HepG2 (cell line): ENCODE measurements at regions not wholly inside any gene's neighbourhood (a gene's known extent, or its start where the extent isn't known, plus 50 kb on each side); places are given as distances from the start of the nearest gene placed in this dataset.

Experiments used
- DMAP1 ChIP-seq: IDR thresholded peaks from 2 replicates; pipeline ENCODE4 v1.6.1; 2016
- FOXP1 ChIP-seq, 2 experiments: fragments of 450-650 bp in 1 of 2; IDR thresholded peaks; 2 replicates each; pipeline ENCODE4 v1.6.1; 2017 to 2018; ENCODE audit warnings: antibody characterized with exemption in 1 of 2
- MXI1 ChIP-seq: IDR thresholded peaks from 3 replicates; pipeline ENCODE4 v1.6.1; 2012; ENCODE audit warnings: low read depth, low read length, inconsistent platforms, borderline replicate concordance
- NR2C2 ChIP-seq: sonication (generic); formaldehyde crosslinking; IDR thresholded peaks from 2 replicates; pipeline ENCODE4 v1.4.0; 2020; ENCODE audit warnings: missing genetic modification reagents, mild to moderate bottlenecking, moderate library complexity, borderline replicate concordance
- NR2F1 ChIP-seq, 2 experiments: fragments of 450-650 bp in 1 of 2; formaldehyde crosslinking in 1 of 2; IDR thresholded peaks; 2 replicates each; pipeline versions ENCODE4 v1.5.0 to v1.6.1; 2016 to 2020; ENCODE audit warnings: mild to moderate bottlenecking in 1 of 2, missing compliant biosample characterization in 1 of 2, missing genetic modification reagents in 1 of 2, moderate library complexity in 1 of 2
- POGZ ChIP-seq: sonication (generic); formaldehyde crosslinking; IDR thresholded peaks from 2 replicates; pipeline ENCODE4 v1.4.0; 2020; ENCODE audit warnings: mild to moderate bottlenecking, missing genetic modification reagents
- RARA ChIP-seq: IDR thresholded peaks from 2 replicates; pipeline ENCODE4 v1.6.1; 2016; ENCODE audit warnings: missing genetic modification reagents, missing compliant biosample characterization
- SIN3B ChIP-seq: fragments of 150-350 bp; IDR thresholded peaks from 2 replicates; pipeline ENCODE4 v1.6.1; 2014; ENCODE audit warnings: low read length
- SOX6 ChIP-seq, 2 experiments: fragments of 450-650 bp in 1 of 2; sonication (generic) in 1 of 2; formaldehyde crosslinking in 1 of 2; IDR thresholded peaks; 2 replicates each; pipeline versions ENCODE4 v1.4.0 to v1.6.1; 2017 to 2020; ENCODE audit warnings: antibody characterized with exemption in 1 of 2, mild to moderate bottlenecking in 1 of 2, missing genetic modification reagents in 1 of 2
- ZNF569 ChIP-seq: sonication (generic); formaldehyde crosslinking; IDR thresholded peaks from 2 replicates; pipeline ENCODE4 v1.5.0; 2020; ENCODE audit warnings: mild to moderate bottlenecking, missing genetic modification reagents, moderate library complexity, borderline replicate concordance
- ZNF615 ChIP-seq: sonication (generic); formaldehyde crosslinking; IDR thresholded peaks from 2 replicates; pipeline ENCODE4 v1.5.0; 2020; ENCODE audit warnings: mild to moderate bottlenecking, missing genetic modification reagents, borderline replicate concordance
- ZNF766 ChIP-seq: sonication (generic); formaldehyde crosslinking; IDR thresholded peaks from 2 replicates; pipeline ENCODE4 v1.5.0; 2020; ENCODE audit warnings: missing genetic modification reagents, borderline replicate concordance
- TF ChIP-seq, protein P1 (sequence below): IDR thresholded peaks from 2 replicates; pipeline ENCODE4 v1.6.1; 2016; ENCODE audit warnings: low read depth, missing genetic modification reagents, missing compliant biosample characterization
- TF ChIP-seq, protein P2 (sequence below): IDR thresholded peaks from 2 replicates; pipeline ENCODE4 v1.6.1; 2016
- TF ChIP-seq, protein P3 (sequence below): IDR thresholded peaks from 2 replicates; pipeline ENCODE4 v1.6.1; 2016; ENCODE audit warnings: low read depth, control low read depth
- TF ChIP-seq, protein P4 (sequence below): sonication (generic); formaldehyde crosslinking; IDR thresholded peaks from 2 replicates; pipeline ENCODE4 v1.4.0; 2020; ENCODE audit warnings: mild to moderate bottlenecking, low read depth, missing genetic modification reagents
- TF ChIP-seq, protein P5 (sequence below): sonication (generic); formaldehyde crosslinking; IDR thresholded peaks from 2 replicates; pipeline ENCODE4 v1.4.0; 2020; ENCODE audit warnings: missing genetic modification reagents

DNA sequence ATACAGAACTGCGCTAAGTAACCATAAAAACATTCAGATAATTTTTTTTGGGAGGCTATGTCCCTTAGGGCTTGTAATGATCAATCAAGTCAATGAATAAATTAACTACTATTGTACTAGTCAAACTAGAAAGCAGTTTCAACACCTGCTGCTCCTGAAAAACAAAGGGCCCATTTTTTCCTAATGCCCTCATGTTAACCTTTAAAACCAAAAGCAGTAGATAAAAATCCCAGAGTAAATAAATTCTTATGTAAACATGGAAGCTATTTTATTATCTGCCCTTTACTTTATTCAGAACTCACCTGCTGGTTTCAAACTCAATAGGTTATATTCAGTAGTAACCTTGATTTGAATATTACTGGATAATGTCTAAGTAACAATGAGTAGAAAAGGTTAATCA, 159.5 kb upstream of the STARD13 start (continued):
- TF ChIP-seq, protein P1, sequence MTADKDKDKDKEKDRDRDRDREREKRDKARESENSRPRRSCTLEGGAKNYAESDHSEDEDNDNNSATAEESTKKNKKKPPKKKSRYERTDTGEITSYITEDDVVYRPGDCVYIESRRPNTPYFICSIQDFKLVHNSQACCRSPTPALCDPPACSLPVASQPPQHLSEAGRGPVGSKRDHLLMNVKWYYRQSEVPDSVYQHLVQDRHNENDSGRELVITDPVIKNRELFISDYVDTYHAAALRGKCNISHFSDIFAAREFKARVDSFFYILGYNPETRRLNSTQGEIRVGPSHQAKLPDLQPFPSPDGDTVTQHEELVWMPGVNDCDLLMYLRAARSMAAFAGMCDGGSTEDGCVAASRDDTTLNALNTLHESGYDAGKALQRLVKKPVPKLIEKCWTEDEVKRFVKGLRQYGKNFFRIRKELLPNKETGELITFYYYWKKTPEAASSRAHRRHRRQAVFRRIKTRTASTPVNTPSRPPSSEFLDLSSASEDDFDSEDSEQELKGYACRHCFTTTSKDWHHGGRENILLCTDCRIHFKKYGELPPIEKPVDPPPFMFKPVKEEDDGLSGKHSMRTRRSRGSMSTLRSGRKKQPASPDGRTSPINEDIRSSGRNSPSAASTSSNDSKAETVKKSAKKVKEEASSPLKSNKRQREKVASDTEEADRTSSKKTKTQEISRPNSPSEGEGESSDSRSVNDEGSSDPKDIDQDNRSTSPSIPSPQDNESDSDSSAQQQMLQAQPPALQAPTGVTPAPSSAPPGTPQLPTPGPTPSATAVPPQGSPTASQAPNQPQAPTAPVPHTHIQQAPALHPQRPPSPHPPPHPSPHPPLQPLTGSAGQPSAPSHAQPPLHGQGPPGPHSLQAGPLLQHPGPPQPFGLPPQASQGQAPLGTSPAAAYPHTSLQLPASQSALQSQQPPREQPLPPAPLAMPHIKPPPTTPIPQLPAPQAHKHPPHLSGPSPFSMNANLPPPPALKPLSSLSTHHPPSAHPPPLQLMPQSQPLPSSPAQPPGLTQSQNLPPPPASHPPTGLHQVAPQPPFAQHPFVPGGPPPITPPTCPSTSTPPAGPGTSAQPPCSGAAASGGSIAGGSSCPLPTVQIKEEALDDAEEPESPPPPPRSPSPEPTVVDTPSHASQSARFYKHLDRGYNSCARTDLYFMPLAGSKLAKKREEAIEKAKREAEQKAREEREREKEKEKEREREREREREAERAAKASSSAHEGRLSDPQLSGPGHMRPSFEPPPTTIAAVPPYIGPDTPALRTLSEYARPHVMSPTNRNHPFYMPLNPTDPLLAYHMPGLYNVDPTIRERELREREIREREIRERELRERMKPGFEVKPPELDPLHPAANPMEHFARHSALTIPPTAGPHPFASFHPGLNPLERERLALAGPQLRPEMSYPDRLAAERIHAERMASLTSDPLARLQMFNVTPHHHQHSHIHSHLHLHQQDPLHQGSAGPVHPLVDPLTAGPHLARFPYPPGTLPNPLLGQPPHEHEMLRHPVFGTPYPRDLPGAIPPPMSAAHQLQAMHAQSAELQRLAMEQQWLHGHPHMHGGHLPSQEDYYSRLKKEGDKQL (CRISPR knock-in tag) = no peak
- TF ChIP-seq, protein P2, sequence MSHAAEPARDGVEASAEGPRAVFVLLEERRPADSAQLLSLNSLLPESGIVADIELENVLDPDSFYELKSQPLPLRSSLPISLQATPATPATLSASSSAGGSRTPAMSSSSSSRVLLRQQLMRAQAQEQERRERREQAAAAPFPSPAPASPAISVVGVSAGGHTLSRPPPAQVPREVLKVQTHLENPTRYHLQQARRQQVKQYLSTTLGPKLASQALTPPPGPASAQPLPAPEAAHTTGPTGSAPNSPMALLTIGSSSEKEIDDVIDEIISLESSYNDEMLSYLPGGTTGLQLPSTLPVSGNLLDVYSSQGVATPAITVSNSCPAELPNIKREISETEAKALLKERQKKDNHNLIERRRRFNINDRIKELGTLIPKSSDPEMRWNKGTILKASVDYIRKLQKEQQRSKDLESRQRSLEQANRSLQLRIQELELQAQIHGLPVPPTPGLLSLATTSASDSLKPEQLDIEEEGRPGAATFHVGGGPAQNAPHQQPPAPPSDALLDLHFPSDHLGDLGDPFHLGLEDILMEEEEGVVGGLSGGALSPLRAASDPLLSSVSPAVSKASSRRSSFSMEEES (CRISPR knock-in tag) = no peak
- TF ChIP-seq SOX6 (IDR thresholded peaks at IDR 0.05) = no peak
- TF ChIP-seq SOX6 (CRISPR knock-in tag; IDR thresholded peaks at IDR 0.05) = peak; percentile 62; the same call in 1 of the 2 replicates
- no peak for TF ChIP-seq SIN3B
- TF ChIP-seq NR2F1 (CRISPR knock-in tag; IDR thresholded peaks at IDR 0.05) = no peak
- TF ChIP-seq NR2C2 (CRISPR knock-in tag) = no peak
- TF ChIP-seq ZNF569 (CRISPR knock-in tag) = no peak
- no peak for TF ChIP-seq POGZ
- TF ChIP-seq FOXP1 (IDR thresholded peaks at IDR 0.05) = no peak
- peak; percentile 7; the same call in 1 of the 2 replicates for TF ChIP-seq FOXP1 (CRISPR knock-in tag; IDR thresholded peaks at IDR 0.05)
- no peak for TF ChIP-seq DMAP1
- TF ChIP-seq, protein P3, sequence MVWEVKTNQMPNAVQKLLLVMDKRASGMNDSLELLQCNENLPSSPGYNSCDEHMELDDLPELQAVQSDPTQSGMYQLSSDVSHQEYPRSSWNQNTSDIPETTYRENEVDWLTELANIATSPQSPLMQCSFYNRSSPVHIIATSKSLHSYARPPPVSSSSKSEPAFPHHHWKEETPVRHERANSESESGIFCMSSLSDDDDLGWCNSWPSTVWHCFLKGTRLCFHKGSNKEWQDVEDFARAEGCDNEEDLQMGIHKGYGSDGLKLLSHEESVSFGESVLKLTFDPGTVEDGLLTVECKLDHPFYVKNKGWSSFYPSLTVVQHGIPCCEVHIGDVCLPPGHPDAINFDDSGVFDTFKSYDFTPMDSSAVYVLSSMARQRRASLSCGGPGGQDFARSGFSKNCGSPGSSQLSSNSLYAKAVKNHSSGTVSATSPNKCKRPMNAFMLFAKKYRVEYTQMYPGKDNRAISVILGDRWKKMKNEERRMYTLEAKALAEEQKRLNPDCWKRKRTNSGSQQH (CRISPR knock-in tag) = no peak
- TF ChIP-seq, protein P4, sequence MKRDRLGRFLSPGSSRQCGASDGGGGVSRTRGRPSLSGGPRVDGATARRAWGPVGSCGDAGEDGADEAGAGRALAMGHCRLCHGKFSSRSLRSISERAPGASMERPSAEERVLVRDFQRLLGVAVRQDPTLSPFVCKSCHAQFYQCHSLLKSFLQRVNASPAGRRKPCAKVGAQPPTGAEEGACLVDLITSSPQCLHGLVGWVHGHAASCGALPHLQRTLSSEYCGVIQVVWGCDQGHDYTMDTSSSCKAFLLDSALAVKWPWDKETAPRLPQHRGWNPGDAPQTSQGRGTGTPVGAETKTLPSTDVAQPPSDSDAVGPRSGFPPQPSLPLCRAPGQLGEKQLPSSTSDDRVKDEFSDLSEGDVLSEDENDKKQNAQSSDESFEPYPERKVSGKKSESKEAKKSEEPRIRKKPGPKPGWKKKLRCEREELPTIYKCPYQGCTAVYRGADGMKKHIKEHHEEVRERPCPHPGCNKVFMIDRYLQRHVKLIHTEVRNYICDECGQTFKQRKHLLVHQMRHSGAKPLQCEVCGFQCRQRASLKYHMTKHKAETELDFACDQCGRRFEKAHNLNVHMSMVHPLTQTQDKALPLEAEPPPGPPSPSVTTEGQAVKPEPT (CRISPR knock-in tag) = no peak
- no peak for TF ChIP-seq ZNF766 (CRISPR knock-in tag)
- TF ChIP-seq RARA (CRISPR knock-in tag) = peak; percentile 55
- TF ChIP-seq MXI1 = no peak
- TF ChIP-seq, protein P5, sequence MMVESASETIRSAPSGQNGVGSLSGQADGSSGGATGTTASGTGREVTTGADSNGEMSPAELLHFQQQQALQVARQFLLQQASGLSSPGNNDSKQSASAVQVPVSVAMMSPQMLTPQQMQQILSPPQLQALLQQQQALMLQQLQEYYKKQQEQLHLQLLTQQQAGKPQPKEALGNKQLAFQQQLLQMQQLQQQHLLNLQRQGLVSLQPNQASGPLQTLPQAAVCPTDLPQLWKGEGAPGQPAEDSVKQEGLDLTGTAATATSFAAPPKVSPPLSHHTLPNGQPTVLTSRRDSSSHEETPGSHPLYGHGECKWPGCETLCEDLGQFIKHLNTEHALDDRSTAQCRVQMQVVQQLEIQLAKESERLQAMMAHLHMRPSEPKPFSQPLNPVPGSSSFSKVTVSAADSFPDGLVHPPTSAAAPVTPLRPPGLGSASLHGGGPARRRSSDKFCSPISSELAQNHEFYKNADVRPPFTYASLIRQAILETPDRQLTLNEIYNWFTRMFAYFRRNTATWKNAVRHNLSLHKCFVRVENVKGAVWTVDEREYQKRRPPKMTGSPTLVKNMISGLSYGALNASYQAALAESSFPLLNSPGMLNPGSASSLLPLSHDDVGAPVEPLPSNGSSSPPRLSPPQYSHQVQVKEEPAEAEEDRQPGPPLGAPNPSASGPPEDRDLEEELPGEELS (CRISPR knock-in tag) = no peak
- no peak for TF ChIP-seq ZNF615 (CRISPR knock-in tag)
